Karpas-422 (cell line): ENCODE measurements at regions not wholly inside any gene's neighbourhood (a gene's known extent, or its start where the extent isn't known, plus 50 kb on each side); places are given as distances from the start of the nearest gene placed in this dataset.
A peak's percentile ranks its signal among the peaks of the same experiment; 100 is the strongest.

Source experiments
- DNase-seq: peaks from one replicate; pipeline ENCODE4 v3.0.0-alpha.2; 2015
- H2AFZ ChIP-seq: fragments of 200-600 bp; sonication (generic); 2 replicates; pipeline ENCODE4 v1.6.1; 2014; ENCODE audit warnings: antibody characterized with exemption, low read length, mixed read lengths
- H3K27ac ChIP-seq: fragments of 200-600 bp; sonication (generic); 2 replicates; pipeline ENCODE4 v1.5.1; 2014; ENCODE audit warnings: mild to moderate bottlenecking, low read length, moderate library complexity
- H3K27me3 ChIP-seq: fragments of 200-600 bp; sonication (generic); 2 replicates; pipeline ENCODE4 v1.6.1; 2014; ENCODE audit warnings: low read length, mixed read lengths
- H3K36me3 ChIP-seq: fragments of 200-600 bp; sonication (generic); 2 replicates; pipeline ENCODE4 v1.6.1; 2014; ENCODE audit warnings: low read length, mixed read lengths; ENCODE audit not compliant: insufficient read depth
- H3K4me1 ChIP-seq: fragments of 200-600 bp; sonication (generic); 2 replicates; pipeline ENCODE4 v1.6.1; 2014; ENCODE audit warnings: mild to moderate bottlenecking, low read length, mixed read lengths
- H3K4me2 ChIP-seq: fragments of 200-600 bp; sonication (generic); 2 replicates; pipeline ENCODE4 v1.6.1; 2014; ENCODE audit warnings: low read length, low read depth, mild to moderate bottlenecking; ENCODE audit not compliant: poor library complexity, severe bottlenecking
- H3K4me3 ChIP-seq: fragments of 200-600 bp; sonication (generic); 2 replicates; pipeline ENCODE4 v1.5.1; 2014; ENCODE audit warnings: mild to moderate bottlenecking, antibody characterized with exemption, low read length, mixed read lengths
- H3K79me2 ChIP-seq: fragments of 200-600 bp; sonication (generic); 2 replicates; pipeline ENCODE4 v1.6.1; 2014; ENCODE audit warnings: mild to moderate bottlenecking, low read length, mixed read lengths
- H3K9ac ChIP-seq: fragments of 200-600 bp; sonication (generic); 2 replicates; pipeline ENCODE4 v1.6.0; 2014; ENCODE audit warnings: low read length
- H3K9me2 ChIP-seq: fragments of 200-600 bp; sonication (generic), shearing (Covaris generic); replicated peaks from 2 replicates; pipeline ENCODE4 v1.6.0; 2014; ENCODE audit warnings: mild to moderate bottlenecking, low read length, moderate library complexity; ENCODE audit not compliant: insufficient read depth
- H3K9me3 ChIP-seq: fragments of 300-700, 200-600 bp; sonication (generic); 2 replicates; pipeline ENCODE4 v1.6.1; 2014; ENCODE audit warnings: low read length, mixed read lengths
- H4K20me1 ChIP-seq: fragments of 200-600 bp; sonication (generic); 2 replicates; pipeline ENCODE4 v1.6.1; 2014; ENCODE audit warnings: mild to moderate bottlenecking, antibody characterized with exemption, low read length, low read depth; ENCODE audit not compliant: insufficient read depth

DNA sequence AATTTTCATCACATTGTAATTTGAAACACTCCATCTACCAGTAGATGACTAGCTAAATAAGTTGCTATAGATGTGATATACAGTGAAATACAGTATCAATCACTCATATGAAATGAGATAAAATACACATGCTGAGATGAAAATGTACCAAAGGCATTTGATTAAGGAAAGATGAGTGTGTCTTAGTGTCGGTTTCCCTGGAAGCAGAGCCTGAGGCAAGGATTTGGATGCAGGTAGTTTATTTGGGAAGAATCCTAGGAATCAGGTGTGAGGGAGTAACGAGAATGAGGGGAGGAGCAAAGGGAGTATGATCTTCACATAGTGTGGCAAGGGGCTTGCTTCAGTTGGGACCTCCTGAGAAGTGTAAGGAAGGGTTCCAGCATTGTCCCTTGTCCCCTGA, 188.2 kb upstream of the CTBP2 start:
- H3K9me3 ChIP-seq: no peaks in the 10 kb centered on the region
- no peak for DNase-seq
- H3K9me2 ChIP-seq: no peaks in the 10 kb centered on the region
- no peak overlapping the region for H3K9ac ChIP-seq
- H3K79me2 ChIP-seq: no peaks in the 10 kb centered on the region
- no peaks in the 10 kb centered on the region for H3K27me3 ChIP-seq
- H3K4me2 ChIP-seq: no peak overlapping the region
- no peaks in the 10 kb centered on the region for H3K36me3 ChIP-seq
- H3K27ac ChIP-seq: no peak overlapping the region
- H3K4me3 ChIP-seq: no peak overlapping the region
- H2AFZ ChIP-seq: no peak overlapping the region
- H3K4me1 ChIP-seq: peaks cover 7% of the 10 kb centered on the region
- H4K20me1 ChIP-seq: no peaks in the 10 kb centered on the region

DNA sequence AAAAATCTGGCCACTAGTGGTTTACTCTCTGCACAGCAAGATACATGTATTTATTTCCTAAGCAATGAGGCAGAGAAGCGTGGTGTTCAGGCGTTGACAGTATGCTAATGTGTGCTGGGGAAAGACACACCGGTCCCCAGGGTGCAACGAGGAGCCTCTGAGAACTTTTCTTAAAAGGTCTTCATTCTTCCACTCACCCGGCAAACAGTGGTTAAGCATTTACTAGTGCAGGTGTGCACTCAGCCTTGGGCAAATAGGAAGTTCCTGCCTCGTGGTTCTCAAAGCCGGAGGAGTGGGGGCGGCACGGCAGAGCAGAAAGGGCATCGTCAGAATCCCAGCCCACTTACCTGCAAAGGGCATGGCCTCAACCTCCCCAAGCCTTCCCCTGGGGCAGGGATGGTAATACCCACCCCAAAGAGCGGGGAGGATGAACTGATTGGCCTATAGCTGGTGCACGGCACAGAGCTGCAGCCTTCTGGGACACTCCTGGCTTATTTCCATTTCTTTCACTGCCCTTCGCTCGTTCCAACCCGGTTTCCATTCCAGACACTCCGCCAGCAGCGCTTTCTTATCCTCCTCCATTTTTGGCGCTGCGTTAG, 184.3 kb upstream of the CTBP2 start:
- H4K20me1 ChIP-seq: no peaks in the 10 kb centered on the region
- H3K4me3 ChIP-seq: no peak overlapping the region
- no peaks in the 10 kb centered on the region for H3K36me3 ChIP-seq
- H2AFZ ChIP-seq: peak overlapping the region; percentile 16; the same call in 1 of the 2 replicates
- no peak overlapping the region for H3K27ac ChIP-seq
- DNase-seq: peak; percentile 45
- H3K9me3 ChIP-seq: no peaks in the 10 kb centered on the region
- H3K4me1 ChIP-seq: peaks cover 7% of the 10 kb centered on the region
- H3K79me2 ChIP-seq: no peaks in the 10 kb centered on the region
- no peak overlapping the region for H3K9ac ChIP-seq
- no peak overlapping the region for H3K4me2 ChIP-seq
- no peaks in the 10 kb centered on the region for H3K9me2 ChIP-seq
- H3K27me3 ChIP-seq: no peaks in the 10 kb centered on the region

DNA sequence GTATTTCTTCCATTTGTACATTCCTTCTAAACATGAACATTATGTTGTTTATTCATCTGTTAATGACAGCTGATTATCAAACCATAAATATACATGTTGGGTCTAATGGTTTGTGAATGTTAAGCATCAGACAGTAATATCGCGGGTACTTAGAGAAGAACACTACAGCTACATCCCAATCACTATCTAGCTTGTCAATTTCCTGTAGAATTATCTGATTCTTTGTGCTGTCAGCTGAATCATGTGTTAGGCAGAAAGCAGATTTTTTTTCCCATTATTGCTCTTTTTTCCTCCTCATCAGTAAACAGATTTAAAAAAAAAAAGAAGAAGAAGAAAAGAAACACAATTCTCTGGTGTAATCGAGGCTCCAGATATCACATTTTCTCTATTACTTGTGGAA, 183.6 kb upstream of the CTBP2 start:
- H3K27me3 ChIP-seq: no peaks in the 10 kb centered on the region
- no peak overlapping the region for H3K4me2 ChIP-seq
- H3K9me3 ChIP-seq: no peaks in the 10 kb centered on the region
- H3K9ac ChIP-seq: no peak overlapping the region
- no peaks in the 10 kb centered on the region for H3K36me3 ChIP-seq
- H2AFZ ChIP-seq: no peak overlapping the region
- DNase-seq: no peak
- peaks cover 7% of the 10 kb centered on the region for H3K4me1 ChIP-seq
- no peak overlapping the region for H3K27ac ChIP-seq
- H4K20me1 ChIP-seq: no peaks in the 10 kb centered on the region
- H3K9me2 ChIP-seq: no peaks in the 10 kb centered on the region
- H3K79me2 ChIP-seq: no peaks in the 10 kb centered on the region
- H3K4me3 ChIP-seq: no peak overlapping the region

DNA sequence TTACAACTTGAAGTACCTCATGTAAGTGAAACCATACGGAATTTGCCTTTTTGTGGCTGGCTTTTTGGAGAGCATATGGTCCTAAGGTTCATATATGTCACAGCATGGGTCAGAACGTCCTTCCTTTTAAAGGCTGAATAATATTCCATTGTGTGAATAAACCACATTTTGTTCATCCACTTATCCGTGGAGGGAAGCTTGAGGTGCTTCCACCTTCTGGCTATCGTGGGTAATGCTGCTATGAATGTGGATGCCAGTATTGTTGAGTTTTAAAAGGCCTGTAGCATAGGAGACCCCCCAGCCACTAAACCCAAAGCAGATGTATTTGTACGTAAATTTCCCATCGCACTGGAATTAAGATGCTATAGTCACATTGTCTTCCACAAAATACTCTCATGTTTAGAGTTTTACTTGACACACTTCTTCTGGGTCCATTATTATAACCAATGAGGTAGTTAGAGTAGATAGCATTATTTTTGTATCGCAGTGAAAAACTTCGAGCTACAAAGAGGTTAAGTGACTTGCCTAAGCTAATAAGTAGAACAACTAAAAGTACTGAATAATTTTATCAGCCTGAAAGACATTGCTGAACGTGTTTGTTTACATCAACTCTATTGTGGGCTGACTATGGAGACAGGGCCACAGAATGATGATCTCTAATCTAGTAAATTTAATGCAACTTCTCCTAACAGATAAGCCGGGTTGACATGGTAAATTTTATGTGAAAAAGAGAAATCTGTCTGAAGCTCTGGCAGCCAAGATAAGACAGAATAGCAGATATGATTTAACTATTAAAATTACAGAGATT, 183.0 kb upstream of the CTBP2 start:
- Histone ChIP-seq H3K9me3 (no peaks in the 10 kb centered on the region), H2AFZ (no peak overlapping the region), H3K4me2 (no peak overlapping the region)

DNA sequence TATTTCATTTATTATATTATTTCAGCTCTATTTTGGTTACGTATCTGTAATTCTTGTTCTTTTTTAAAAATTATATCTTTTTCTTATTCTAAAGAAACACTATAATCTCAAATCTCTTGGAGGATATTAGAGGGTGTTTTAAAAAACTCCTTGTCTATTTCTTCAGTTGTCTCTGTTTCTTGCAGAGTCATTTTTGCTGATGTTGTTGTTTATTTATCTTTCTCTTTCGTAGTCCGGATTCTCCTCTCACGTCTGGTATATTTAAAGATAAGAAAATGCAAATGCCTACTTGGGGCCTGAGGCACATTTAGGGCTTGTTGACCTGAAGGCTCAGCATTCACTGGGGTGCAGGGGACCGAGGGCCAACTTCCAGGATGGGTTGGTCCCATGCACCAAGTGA, 181.2 kb upstream of the CTBP2 start:
- no peaks in the 10 kb centered on the region for H3K79me2 ChIP-seq
- H3K4me3 ChIP-seq: no peak overlapping the region
- H3K36me3 ChIP-seq: no peaks in the 10 kb centered on the region
- no peak overlapping the region for H3K27ac ChIP-seq
- no peaks in the 10 kb centered on the region for H4K20me1 ChIP-seq
- H3K4me1 ChIP-seq: peaks cover 7% of the 10 kb centered on the region
- DNase-seq: no peak
- no peaks in the 10 kb centered on the region for H3K9me3 ChIP-seq
- no peak overlapping the region for H2AFZ ChIP-seq
- no peaks in the 10 kb centered on the region for H3K9me2 ChIP-seq
- H3K4me2 ChIP-seq: no peak overlapping the region
- H3K27me3 ChIP-seq: no peaks in the 10 kb centered on the region
- no peak overlapping the region for H3K9ac ChIP-seq

More for the DNA sequence above, 183.0 kb upstream of the CTBP2 start:
- no peak overlapping the region for H3K9ac ChIP-seq
- no peak overlapping the region for H3K4me3 ChIP-seq
- no peaks in the 10 kb centered on the region for H3K27me3 ChIP-seq
- no peaks in the 10 kb centered on the region for H3K36me3 ChIP-seq
- peaks cover 7% of the 10 kb centered on the region for H3K4me1 ChIP-seq
- peak; percentile 62 for DNase-seq
- no peaks in the 10 kb centered on the region for H4K20me1 ChIP-seq
- no peaks in the 10 kb centered on the region for H3K9me2 ChIP-seq
- no peak overlapping the region for H3K27ac ChIP-seq
- H3K79me2 ChIP-seq: no peaks in the 10 kb centered on the region

DNA sequence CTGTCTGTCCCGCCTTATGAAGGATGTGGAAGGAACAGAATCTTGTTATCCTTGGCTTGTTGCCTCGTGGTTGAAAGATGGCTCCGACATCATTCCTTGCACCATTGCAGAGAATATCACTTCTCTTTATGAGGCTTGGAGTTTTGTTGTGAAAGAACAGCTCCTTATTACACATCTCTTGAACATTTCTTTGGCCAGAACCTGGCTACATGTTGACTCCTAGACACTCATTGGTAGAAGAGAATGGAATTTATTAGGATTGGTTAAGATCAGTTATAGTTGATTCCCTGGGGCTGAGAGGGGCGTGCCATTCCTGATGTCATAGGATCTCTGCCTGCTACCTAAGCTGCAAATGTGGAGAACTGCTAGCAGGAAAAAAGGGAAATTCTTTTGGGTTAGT, 180.5 kb upstream of the CTBP2 start:
- Histone ChIP-seq H2AFZ (no peak overlapping the region), H3K9me3 (no peaks in the 10 kb centered on the region), H3K79me2 (no peaks in the 10 kb centered on the region), H3K4me2 (no peak overlapping the region), H3K27me3 (no peaks in the 10 kb centered on the region), H4K20me1 (no peaks in the 10 kb centered on the region), H3K4me3 (no peak overlapping the region), H3K9me2 (no peaks in the 10 kb centered on the region), H3K36me3 (no peaks in the 10 kb centered on the region), H3K9ac (no peak overlapping the region), H3K4me1 (peaks cover 7% of the 10 kb centered on the region), H3K27ac (no peak overlapping the region)
- DNase-seq: no peak

DNA sequence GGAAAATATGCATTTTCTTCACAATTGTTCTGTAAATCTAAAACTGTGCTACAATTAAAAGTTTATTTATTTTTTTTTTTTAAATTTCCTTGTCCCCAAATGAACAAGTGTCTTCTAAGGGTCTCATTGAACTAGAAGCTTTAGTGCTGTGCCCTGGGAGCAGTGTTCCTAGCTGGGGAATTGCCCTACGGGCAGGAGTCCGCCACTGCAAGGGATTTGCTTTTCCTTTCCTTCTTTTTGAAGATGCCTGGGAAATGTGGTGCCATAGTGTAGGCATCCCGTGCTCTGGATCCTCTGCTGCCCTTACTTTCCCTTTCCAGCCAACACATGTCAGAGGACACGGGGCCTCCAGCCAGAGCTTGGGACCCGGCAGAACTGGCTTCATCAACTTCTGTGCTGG, 177.1 kb upstream of the CTBP2 start:
- Histone ChIP-seq H3K9me3 (no peaks in the 10 kb centered on the region), H3K36me3 (no peaks in the 10 kb centered on the region), H4K20me1 (no peaks in the 10 kb centered on the region), H3K4me3 (no peak overlapping the region), H3K27ac (no peak overlapping the region), H3K9me2 (no peaks in the 10 kb centered on the region), H2AFZ (no peak overlapping the region), H3K27me3 (no peaks in the 10 kb centered on the region), H3K4me2 (no peak overlapping the region), H3K4me1 (no peaks in the 10 kb centered on the region), H3K9ac (no peak overlapping the region), H3K79me2 (no peaks in the 10 kb centered on the region)
- no peak for DNase-seq

DNA sequence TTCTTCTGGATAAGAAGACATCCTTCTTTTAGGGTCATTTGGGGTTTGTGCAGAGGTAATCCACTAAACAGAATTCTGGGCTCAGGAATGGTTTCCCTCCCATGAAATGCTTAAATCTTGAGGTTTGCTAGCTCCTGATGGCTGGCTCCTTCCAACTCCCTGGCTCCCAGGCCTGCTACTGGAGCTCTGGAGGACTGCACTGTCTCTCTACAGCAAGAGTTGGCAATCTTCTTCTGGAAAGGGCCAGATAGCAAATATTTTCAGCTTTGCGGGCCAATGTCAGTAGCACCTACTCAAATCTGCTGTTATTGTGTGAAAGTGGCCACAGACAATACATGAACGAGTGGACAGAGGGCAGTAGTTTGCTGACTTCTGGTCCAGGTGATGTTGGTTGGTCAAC, 174.2 kb upstream of the CTBP2 start:
- no peak overlapping the region for H3K27ac ChIP-seq
- H3K27me3 ChIP-seq: no peaks in the 10 kb centered on the region
- DNase-seq: no peak
- H3K4me3 ChIP-seq: no peak overlapping the region
- no peak overlapping the region for H2AFZ ChIP-seq
- no peaks in the 10 kb centered on the region for H3K36me3 ChIP-seq
- H3K9ac ChIP-seq: no peak overlapping the region
- H3K9me3 ChIP-seq: no peaks in the 10 kb centered on the region
- no peaks in the 10 kb centered on the region for H3K4me1 ChIP-seq
- no peaks in the 10 kb centered on the region for H4K20me1 ChIP-seq
- H3K9me2 ChIP-seq: no peaks in the 10 kb centered on the region
- H3K79me2 ChIP-seq: no peaks in the 10 kb centered on the region
- H3K4me2 ChIP-seq: no peak overlapping the region
